ENCODE measurements at regions not wholly inside any gene's neighbourhood (a gene's known extent, or its start where the extent isn't known, plus 50 kb on each side); places are given as distances from the start of the nearest gene placed in this dataset.
"Not testable (repeated sequence)": the region's sequence is repeated elsewhere in the genome, so short reads cannot be mapped to it uniquely, and the experiment has no call there.

DNA sequence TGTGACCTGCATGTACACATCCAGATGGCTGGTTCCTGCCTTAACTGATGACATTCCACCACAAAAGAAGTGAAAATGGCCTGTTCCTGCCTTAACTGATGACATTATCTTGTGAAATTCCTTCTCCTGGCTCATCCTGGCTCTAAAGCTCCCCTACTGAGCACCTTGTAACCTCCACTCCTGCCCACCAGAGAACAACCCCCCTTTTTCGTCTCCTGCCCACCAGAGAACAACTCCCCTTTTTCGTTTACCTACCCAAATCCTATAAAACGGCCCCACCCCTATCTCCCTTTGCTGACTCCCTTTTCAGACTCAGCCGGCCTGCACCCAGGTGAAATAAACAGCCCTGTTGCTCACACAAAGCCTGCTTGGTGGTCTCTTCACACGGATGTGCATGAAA is 212.2 kb downstream of the KITLG start:
- DNase-seq (ENCODE audit: low spot score): not testable (repeated sequence)

DNA sequence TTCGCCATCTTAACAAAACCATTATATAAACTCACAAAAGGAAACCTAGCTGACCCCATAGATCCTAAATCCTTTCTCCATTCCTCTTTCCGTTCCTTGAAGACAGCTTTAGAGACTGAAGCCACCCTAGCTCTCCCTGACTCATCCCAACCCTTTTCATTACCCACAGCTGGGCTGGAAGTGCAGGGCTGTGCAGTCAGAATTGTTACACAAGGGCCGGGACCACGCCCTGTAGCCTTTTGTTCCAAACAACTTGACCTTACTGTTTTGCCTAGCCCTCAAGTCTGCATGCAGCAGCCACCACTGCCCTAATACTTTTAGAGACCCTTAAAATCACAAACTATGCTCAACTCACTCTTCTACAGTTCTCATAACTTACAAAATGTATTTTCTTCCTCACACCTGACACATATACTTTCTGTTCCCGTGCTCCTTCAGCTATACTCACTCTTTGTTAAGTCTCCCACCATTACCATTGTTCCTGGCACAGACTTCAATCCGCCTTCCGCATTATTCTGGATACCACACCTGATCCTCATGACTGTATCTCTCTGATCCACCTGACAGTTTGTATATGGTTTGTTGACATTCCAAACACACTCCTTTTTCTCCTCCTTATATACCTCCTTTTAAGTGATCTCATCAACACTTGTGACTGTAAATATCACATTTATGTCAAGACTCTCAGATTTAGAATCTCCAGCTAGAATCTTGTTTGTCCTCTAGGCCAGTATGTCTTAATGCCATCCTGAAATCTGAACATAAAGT is 208.7 kb downstream of the KITLG start:
- DNase-seq (ENCODE audit: low spot score): no peak

DNA sequence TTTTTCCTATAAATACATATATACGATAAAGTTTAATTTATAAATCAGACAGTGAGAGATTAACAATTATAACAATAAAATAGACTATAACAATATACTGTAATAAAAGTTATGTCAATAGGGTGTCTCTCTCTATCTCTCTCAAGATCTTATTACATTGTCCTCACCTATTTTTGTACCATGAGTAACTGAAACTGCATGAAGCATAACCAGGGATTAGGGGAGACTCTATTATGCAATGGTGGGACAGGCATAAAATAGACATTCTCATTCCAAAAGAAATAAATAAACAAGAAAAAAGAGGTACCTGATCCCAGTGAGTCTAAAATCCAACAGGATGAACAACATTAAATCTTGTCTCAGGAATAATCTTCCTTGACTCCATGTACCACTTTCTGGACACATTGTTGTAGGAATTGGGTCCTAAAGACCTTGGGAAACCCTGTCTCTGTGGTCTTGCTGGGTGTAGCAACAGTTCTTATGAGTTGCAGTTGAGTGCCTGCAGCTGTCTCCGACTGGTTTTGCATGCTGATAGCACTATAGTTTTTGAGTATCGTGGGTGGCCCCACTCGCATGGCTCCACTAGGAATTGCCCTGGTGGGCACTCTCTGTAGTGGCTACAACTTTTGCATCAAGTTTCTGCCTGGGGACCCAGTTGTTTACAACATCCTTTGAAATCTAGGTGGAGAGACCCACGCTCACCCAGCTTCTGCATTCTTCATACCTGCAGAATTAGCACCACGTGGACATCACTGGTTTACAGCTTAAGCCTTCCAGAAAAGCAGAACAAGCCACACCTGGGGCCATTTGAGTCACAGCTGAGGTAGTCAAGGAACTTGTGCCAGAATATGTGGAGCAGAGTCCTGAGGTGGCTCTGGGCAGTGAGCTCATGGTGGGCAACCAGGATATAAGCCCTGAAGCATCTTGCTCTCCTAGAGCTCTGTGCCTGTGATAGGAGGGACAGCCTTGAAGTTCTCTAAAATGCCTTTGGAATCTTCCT is 204.7 kb downstream of the KITLG start:
- no peak for DNase-seq (ENCODE audit: low spot score)

DNA sequence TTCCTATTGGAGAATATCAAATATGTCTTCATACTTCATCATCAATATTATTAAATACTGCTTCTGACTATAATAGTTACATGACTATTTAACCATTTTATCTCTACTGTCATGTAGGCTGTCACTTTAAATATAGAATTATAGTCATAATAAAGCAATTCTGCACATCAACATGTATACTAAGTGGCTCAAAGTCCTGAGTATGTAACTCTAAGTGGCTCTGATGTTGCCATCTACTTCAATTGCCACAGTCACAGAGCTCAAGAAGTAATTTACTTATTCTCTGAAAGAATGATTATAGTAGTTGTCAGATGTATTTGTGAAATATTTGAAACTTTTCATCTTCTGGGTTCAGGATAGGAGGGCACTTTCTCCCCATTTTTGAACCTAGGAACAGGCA is 202.3 kb downstream of the KITLG start:
- DNase-seq (ENCODE audit: low spot score): no peak

DNA sequence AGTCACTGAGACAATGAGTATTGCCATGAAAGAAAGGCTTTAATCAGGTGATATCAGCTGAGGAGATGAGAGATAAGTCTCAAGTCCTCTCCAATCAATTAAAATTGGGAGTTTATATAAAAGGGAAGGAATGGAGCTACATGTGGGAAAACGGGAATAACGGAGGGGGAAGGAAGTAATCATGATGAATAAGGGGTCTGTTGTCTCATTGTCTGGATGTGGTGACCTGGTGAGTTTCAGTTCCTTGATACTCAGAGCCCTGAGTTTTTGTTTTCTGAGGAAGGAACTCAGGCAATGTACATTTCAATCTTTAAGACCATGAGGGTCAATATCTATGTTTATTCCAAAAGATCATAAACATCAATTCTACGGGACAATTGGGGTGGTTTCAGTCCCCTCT is 198.8 kb downstream of the KITLG start:
- no peak for DNase-seq (ENCODE audit: low spot score)

DNA sequence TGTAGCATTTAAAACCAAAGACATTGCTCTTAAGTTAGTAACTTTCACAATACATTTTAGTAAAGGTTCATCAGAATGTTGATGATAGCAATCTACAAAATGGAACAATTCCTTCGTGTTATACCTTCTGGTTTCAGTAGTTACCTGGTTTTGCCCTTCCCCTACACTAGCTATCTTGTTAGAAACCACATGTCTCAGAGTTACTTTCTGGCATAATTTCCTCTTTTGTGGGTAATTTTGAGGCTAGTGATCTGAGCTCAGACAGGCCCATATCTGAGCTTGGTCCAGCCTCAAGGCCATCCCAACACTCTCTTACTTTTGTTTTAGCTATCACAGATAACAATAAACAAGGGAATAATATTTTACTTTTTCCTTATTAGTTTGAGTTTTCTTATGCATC is 196.9 kb downstream of the KITLG start:
- DNase-seq (ENCODE audit: low spot score): no peak

DNA sequence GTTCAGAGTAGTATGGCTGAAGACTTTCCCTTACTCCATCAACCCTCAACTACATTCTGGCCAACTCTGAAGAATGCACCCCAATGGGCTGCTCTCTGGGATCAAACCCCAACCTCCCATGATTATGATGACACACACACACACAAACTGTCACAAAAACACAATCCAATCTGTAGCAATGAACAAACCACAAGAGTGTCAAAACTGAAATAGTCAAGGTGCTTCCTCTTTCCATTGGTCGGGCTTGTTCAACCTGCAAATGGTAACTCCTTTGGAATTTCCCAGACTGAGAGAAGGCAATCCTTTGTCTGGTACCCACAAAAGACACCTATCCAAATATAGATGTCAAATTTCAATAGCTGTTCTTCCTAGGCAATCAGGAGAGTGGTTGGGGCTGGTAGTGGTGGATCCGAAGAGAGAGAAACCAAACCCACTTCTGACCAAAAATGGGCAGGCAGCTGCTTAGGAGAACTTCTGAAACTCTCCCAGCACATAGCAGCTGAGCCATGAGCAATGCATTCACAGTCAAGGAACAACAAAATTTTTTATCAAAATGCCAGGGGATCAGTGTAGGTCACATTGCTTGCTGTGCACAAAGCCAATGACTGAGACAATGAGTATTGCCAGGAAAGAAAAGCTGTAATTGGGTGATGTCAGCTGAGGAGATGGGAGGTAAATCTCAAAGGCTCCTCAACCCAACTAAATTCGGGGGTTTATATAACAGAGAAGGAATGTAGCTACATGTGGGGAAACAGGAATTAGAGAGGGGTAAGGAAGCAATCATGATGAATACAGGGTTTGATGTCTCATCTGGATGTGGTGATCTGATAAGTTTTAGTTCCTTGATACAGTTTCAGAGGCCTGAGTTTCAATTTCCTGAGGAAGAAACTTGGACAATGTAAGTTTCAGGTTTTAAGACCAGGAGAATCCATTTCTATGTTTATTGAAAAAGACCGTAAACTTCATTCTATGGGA is 191.4 kb downstream of the KITLG start:
- no peak for DNase-seq (ENCODE audit: low spot score)

DNA sequence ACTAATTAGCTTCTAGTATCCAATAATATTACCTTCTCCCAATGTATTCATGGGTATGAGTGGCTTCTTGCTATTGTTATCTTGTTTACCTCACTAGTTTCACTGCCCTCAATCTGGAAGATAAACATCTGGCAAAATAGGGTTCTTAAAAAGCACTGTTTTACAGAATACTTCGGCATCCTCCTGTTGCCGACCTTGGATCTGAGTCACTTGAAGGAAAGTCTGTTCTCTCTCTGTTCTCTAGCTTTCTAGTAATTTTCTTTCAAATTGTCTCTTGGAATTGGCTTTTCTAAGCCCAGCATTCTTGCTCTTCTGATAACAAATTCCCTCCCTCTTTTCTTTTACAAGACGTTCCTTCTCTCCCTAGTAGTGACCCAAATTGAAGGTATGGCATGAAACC is 189.5 kb downstream of the KITLG start:
- DNase-seq (ENCODE audit: low spot score): no peak

DNA sequence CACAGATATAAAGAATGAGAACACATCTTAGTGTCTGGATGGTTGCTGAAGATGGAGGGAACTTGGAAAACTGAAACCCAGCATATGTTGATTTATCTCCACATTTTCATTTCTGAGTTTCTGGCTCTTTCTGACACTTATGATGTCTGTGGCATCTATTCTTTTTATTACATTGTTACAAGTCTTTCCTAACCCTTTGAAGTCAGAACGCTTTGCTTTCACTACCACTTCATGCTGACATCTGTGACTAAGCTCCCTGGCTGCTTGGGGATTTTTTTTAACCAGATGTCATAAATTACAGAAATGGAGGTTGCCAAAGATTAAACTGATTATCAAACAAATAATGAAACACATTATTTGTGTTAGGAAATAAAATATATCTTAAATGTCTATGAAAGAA is 188.7 kb downstream of the KITLG start:
- DNase-seq (ENCODE audit: low spot score): no peak

DNA sequence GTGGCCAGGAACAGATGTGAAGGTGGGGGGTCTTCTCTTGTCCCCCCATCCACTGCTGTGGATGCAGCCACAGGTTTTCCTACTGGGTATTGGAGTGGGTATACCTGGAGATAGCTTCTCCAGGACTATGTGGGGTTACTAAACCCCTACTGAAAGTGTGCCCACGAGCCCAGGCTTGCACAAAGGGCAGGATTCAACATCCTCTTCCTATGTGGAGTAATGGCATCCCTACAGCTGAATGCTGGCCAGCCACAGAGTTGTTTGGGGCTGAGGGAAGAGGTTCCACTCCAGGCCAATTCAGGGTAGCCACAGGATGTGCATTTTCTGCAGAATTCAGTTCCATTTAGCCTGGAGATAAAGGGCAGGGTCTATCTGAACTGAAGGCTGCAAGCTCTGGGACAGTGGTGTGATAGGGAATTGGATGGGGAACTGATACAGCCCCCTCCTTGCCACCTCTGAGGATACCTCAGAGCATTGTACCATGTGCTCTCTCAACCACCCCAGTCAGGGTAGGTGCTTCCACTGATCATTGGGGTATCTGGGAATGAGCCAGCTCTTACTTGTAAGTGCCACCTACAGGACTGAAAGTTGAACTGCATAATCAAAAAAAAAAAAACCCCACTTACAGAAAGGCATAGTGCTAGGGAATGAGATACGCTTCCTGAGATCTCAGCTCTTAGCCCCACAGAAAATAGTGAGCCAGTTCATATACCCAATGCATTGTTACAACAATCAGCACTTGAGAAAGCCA is 187.1 kb downstream of the KITLG start:
- DNase-seq (ENCODE audit: low spot score): peak; percentile 27

DNA sequence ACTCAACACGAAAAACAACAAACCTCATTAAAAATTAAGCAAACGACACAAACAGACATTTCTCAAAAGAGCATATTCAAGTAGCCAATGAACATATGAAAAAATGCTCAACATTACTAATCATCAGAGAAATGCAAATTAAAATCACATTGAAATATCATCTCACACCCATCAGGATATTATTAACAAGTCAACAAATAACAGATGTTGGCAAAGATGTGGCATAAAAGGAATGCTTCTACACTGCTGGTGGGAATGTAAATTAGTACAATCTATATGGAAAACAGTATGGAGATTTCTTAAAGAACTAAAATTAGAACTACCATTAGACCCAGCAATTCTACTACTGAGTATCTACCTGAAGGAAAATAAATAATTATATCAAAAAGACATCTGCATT is 182.2 kb downstream of the KITLG start:
- DNase-seq (ENCODE audit: low spot score): no peak

DNA sequence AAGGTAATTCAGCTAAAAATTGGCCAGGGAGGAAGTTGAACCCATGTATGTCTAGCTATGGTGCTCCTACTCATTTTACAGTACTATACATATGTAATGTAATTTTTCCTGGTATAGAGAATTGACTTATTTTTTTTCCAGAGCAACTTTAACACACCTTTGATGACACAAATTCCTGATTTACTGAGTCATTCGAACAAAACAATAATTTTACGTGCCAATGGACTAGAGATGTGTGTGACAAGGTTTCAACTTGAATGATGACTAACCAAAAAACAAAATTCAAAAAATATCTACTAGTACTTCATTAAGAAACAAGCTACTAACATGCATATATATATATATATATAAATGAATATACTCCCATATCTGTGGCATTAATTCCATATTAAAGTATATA is 180.5 kb downstream of the KITLG start:
- DNase-seq (ENCODE audit: low spot score): no peak

DNA sequence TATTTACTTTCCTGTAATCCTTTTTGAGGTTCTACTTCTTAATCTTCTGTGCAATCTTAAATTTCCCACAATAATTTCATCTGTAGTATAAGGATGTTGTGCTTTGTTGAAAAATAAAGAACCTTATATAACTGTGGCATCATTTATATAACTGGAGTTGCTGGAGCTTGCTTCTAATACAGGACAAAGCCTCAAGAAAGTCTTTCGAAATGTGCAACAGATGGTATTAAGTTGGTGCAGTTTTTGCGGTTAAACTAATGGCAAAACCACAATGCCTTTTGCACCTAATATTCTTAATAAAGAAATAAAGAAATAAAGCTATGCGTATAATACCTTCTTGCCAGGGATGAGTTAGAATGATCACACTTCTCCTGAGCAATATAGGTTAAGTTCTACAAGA is 180.0 kb downstream of the KITLG start:
- DNase-seq (ENCODE audit: low spot score): no peak

DNA sequence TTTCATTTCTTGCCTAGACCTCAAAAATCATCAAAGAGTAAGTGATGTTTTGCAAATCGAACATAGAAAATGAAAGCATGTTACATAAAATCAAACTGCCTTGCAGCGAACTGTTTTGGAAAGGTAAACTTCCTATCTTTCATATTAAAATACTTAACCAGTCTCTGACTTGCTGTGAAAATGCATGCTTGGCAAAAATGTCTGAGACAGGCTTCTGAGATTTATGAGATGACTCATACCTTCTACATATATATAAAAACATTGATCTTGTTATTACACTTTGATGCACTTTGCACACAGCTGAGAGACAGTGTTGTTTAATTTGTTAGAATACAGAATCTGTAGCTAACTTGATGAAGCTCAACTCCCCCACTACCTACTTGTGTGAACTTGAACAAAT is 179.1 kb downstream of the KITLG start:
- no peak for DNase-seq (ENCODE audit: low spot score)

DNA sequence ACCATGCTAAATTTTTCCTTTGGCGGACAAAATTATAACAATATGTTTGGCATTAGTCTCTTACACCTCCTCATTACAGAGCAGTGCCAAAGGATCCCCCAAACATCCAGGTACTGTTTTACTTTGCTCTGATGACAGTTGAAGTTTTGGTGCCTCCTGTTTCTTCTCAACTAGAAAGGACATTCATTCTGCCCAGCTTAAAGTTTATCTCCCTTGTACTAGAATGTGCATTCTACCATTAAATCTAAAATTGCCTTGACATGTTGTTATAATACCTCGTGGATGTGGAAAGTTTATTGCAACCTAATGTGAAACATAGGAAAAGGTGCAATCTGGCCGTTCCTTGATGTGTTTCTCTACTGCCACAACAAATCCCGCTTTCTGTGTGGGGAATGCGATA is 173.4 kb downstream of the KITLG start:
- no peak for DNase-seq (ENCODE audit: low spot score)

DNA sequence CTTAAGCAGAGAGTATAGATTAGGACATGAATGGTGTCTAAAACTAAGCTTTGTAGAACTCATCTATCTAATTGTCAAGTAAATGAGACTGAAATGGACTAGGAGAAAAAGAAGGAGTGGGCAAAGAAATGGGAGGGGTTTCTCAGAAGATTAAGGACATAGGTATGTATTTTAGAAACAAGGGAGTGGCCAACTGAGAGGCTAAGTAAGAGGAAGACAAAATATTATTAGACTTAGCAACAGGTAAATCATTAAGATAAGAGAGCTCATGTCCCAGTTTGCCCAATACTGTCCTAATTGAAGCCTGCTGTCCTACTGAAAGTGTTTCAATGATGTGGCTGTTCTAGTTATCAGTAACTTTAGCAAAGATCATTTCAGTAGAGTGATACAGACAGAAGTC is 171.4 kb downstream of the KITLG start:
- no peak for DNase-seq (ENCODE audit: low spot score)

DNA sequence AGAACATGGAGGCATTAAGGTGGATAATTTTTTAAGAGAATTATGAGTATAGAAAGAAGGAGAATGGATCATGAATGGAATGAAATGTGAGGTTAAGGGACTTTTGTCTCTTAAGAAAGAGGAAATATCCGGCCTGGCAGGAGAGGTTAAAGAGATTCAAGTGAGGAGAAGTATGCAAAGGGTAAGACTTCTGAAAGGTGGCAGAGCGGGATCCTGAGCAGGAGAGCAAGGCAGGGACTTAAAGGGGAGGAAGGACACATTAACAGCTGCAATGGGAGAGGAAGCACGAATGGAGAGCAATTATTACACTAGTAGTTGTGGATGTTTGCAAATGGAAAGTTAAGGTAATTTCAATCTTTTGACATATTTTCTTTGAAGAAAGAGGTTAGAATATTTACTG is 171.0 kb downstream of the KITLG start:
- DNase-seq (ENCODE audit: low spot score): no peak

DNA sequence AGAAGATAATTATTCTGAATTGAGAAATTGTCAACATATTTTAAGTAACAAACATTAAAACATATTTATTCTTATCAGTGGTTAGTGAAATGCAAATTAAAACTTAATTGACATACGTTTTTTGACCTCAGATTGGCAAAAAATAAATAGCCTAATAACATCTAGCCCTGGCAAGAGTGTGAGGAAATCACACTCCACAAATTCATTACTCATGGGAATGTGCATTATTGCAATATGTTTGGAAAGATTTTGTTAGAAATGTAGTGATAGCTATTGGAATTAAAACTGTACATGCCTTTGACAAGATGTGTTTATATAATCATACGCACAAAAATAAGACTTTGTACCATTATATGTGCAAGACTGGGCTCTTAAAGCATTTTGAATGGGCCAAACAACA is 168.6 kb downstream of the KITLG start:
- DNase-seq (ENCODE audit: low spot score): no peak

DNA sequence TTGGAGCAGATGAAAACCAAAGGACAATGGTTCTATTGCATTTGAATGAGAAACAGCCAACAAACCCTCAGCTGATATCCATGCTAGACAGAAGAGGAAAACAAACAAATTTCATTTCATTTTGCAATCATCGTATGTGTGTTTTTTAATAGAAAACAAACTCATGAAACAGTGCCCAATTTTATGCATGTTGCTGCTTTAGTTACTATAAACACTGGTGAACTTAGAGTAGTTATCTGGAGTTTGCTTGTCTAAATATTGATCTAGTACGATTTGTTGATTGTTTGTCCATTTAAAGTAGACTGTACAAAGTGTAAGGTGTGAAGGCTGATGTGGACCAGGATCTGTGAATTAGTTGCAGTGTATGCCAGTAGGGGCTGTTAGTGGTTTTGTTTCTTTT is 166.6 kb downstream of the KITLG start:
- DNase-seq (ENCODE audit: low spot score): no peak

DNA sequence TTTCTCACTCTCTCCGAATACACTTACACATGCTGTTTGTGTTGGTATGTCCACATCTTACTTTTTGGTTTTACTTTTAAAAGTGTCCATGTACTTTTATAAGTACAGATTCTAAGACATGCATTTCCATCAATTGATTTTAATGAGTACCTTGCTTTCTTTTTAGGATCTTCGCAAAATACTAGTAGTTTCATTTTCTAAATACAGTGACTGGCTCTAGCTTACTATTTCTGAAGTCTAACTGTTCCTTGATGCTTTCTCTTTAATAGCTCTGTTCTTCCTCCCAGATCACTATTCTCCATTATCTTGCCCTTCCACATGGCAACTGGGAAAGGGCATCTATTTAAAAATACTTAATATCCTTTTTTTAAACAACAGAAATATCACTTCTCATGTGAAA is 164.1 kb downstream of the KITLG start:
- no peak for DNase-seq (ENCODE audit: low spot score)

DNA sequence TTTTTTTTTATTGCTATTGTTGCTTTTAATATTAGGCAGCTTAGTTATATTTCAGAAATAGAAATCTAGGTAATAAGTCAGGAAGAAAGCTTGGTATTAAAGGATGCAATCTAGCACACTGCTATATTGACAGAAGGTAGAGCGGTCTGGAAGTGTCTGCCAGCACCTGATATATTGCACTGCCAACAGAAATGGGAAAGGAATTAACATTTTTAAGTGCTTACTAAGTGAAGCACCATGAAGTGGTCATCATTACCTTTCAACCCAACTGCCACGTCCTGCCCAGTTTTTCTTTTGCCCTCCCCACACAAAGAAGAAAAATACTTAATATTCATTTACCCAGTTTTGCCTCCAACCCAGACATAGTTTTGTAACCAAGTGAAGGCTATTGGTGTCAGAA is 163.5 kb downstream of the KITLG start:
- no peak for DNase-seq (ENCODE audit: low spot score)
